Tibial nerve (tissue), 3 donors: ENCODE measurements at regions not wholly inside any gene's neighbourhood (a gene's known extent, or its start where the extent isn't known, plus 50 kb on each side); places are given as distances from the start of the nearest gene placed in this dataset.

Experiments
- CTCF ChIP-seq, 5 experiments: fragments of 200-600 bp in 3 of 5; fragments of 450-650 bp in 2 of 5; sonication (generic) in 3 of 5; IDR thresholded peaks; one replicate each; pipeline ENCODE4 v1.5.1; 2016 to 2019; ENCODE audit warnings: antibody characterized with exemption in 5 of 5, mild to moderate bottlenecking in 3 of 5, moderate library complexity in 2 of 5
- POLR2A ChIP-seq, 2 donors: fragments of 450-650 bp; IDR thresholded peaks; one replicate each; pipeline ENCODE4 v1.6.1; 2017; ENCODE audit warnings: antibody characterized with exemption in 2 of 2, mild to moderate bottlenecking in 2 of 2, moderate library complexity in 2 of 2

DNA sequence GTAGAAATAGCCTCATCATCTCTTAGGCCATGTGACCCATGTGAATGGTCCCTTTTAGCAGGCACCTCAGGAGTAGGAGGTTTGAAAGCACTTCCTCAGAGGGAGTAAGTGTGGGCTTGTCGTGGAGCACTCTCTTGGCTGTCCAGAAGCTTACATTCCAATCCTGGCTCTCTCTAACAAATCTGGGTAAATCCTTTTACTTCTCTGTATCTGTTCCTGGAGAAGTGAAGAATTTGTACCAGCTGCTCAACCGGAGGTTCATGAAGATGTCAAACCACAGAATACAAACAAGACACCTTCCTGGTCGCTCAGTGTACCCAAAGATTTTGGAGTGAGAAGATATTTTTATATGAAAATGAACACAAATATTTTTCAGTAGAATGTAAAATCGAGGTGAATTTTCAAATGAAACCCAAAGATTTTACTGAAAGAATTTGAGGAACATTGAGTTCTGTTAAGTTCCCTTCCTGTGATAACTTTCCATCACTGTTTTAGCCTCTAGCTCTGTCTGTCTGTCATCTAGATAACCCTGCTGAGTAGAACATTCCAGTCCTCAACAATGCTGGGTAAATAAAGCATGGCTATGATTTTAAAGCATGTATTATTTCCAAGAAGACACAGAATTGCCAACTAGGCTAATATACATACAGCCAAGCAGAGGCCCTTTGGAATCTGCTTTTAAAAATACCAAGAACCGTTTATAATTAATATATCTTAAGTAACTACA lies 263.9 kb upstream of the RGS6 start:
- TF ChIP-seq CTCF (IDR thresholded peaks at IDR 0.05) (no peak), POLR2A (IDR thresholded peaks at IDR 0.05) (no peak)
